ENCODE measurements at regions not wholly inside any gene's neighbourhood (a gene's known extent, or its start where the extent isn't known, plus 50 kb on each side); places are given as distances from the start of the nearest gene placed in this dataset.

DNA sequence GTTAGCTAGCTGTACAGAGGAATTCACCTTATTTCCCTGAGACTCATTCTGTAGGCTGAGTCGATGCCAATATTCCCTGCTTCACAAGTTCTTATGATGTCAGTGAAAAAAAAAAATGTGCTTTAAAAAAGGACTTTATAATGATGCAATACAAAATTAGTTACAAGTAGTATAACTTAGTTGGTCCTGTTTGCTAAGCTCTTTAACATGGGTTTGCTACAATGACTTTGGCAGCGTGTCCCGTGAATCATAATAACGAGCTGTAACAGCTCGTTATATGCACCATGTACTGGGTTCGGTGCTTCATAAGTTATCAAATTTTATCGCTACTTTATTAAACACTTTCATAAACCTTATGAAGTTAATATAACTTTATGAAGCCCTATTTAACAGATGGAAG, 349.7 kb downstream of the LMX1A start:
- TF ChIP-seq SMC3 (IDR thresholded peaks at IDR 0.05; ENCODE audit: low read depth, low read length): no peak
- TF ChIP-seq, protein P1, sequence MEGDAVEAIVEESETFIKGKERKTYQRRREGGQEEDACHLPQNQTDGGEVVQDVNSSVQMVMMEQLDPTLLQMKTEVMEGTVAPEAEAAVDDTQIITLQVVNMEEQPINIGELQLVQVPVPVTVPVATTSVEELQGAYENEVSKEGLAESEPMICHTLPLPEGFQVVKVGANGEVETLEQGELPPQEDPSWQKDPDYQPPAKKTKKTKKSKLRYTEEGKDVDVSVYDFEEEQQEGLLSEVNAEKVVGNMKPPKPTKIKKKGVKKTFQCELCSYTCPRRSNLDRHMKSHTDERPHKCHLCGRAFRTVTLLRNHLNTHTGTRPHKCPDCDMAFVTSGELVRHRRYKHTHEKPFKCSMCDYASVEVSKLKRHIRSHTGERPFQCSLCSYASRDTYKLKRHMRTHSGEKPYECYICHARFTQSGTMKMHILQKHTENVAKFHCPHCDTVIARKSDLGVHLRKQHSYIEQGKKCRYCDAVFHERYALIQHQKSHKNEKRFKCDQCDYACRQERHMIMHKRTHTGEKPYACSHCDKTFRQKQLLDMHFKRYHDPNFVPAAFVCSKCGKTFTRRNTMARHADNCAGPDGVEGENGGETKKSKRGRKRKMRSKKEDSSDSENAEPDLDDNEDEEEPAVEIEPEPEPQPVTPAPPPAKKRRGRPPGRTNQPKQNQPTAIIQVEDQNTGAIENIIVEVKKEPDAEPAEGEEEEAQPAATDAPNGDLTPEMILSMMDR (conservative IDR thresholded peaks at IDR 0.05; ENCODE audit: low read depth, low read length): no peak
- no peak for TF ChIP-seq MAZ (IDR thresholded peaks at IDR 0.05; ENCODE audit: borderline replicate concordance, low read depth, low read length)
- no peak for TF ChIP-seq FOS (IDR thresholded peaks at IDR 0.05; ENCODE audit: low read depth, low read length)
- TF ChIP-seq CEBPB (IDR thresholded peaks at IDR 0.05; ENCODE audit: low read depth, low read length): no peak
- no peak for TF ChIP-seq ELK1 (IDR thresholded peaks at IDR 0.05; ENCODE audit: borderline replicate concordance, low read depth, low read length)
- no peak for TF ChIP-seq POLR2A (IDR thresholded peaks at IDR 0.05; ENCODE audit: low read depth, low read length)
- TF ChIP-seq RCOR1 (IDR thresholded peaks at IDR 0.05; ENCODE audit: insufficient replicate concordance, low read length): no peak
- no peak for TF ChIP-seq USF2 (IDR thresholded peaks at IDR 0.05; ENCODE audit: low read depth, low read length)
- no peak for TF ChIP-seq NFE2L2 (IDR thresholded peaks at IDR 0.05; ENCODE audit: low read depth, low read length)
- TF ChIP-seq RAD21 (IDR thresholded peaks at IDR 0.05; ENCODE audit: low read length): no peak
- no peak for TF ChIP-seq RFX5 (IDR thresholded peaks at IDR 0.05; ENCODE audit: low read depth, low read length)
- TF ChIP-seq CHD1 (IDR thresholded peaks at IDR 0.05; ENCODE audit: low read depth, low read length): no peak

Data from IMR-90 (cell line).